Natural killer cell (primary cell): ENCODE measurements at regions not wholly inside any gene's neighbourhood (a gene's known extent, or its start where the extent isn't known, plus 50 kb on each side); places are given as distances from the start of the nearest gene placed in this dataset.

Source experiments
- ATAC-seq, 3 donors: fragments of 150-1000 bp in 2 of 3; fragments of 200-7000 bp in 1 of 3; cut with Tn5 transposase; 1 replicate in 1 of 3; 2 replicates in 2 of 3; pipeline ENCODE4 v1.10.0; 2021; ENCODE audit warnings: mild to moderate bottlenecking in 2 of 3, moderate library complexity in 2 of 3
- DNase-seq, 2 donors: peaks; one replicate each; pipeline versions ENCODE4 v3.0.0 to v3.0.0-alpha.2; 2013 to 2021; ENCODE audit warnings: mixed read lengths in 1 of 2
- H3K27ac ChIP-seq: one replicate; pipeline ENCODE4 v1.5.1; 2013; ENCODE audit warnings: mild to moderate bottlenecking, low read length
- H3K27me3 ChIP-seq: one replicate; pipeline ENCODE4 v1.6.1; 2013; ENCODE audit warnings: low read length; ENCODE audit not compliant: control insufficient read depth, insufficient read depth
- H3K36me3 ChIP-seq: one replicate; pipeline ENCODE4 v1.6.1; 2013; ENCODE audit warnings: low read length; ENCODE audit not compliant: control insufficient read depth, insufficient read depth
- H3K4me1 ChIP-seq: one replicate; pipeline ENCODE4 v1.6.1; 2013; ENCODE audit warnings: low read length; ENCODE audit not compliant: control insufficient read depth, insufficient read depth
- H3K4me3 ChIP-seq: one replicate; pipeline ENCODE4 v1.5.1; 2013; ENCODE audit warnings: low read length
- H3K9me3 ChIP-seq: one replicate; pipeline ENCODE4 v1.6.1; 2013; ENCODE audit warnings: low read length; ENCODE audit not compliant: control insufficient read depth, insufficient read depth
- H3K27ac Mint-ChIP-seq, 2 donors: one replicate each; pipeline ENCODE4 v1.8.0; 2022; ENCODE audit warnings: mild to moderate bottlenecking in 2 of 2, mixed read lengths in 2 of 2, moderate library complexity in 1 of 2
- H3K27me3 Mint-ChIP-seq, 2 donors: one replicate each; pipeline ENCODE4 v1.8.0; 2022; ENCODE audit warnings: low read depth in 2 of 2, mixed read lengths in 2 of 2
- H3K36me3 Mint-ChIP-seq: one replicate; pipeline ENCODE4 v1.8.0; 2022; ENCODE audit warnings: mixed read lengths
- H3K4me1 Mint-ChIP-seq, 2 donors: one replicate each; pipeline ENCODE4 v1.8.0; 2022; ENCODE audit warnings: mixed read lengths in 2 of 2
- H3K4me3 Mint-ChIP-seq: one replicate; pipeline ENCODE4 v1.8.0; 2022; ENCODE audit warnings: mild to moderate bottlenecking, moderate library complexity, mixed read lengths
- H3K9me3 Mint-ChIP-seq, 2 donors: one replicate each; pipeline ENCODE4 v1.8.0; 2022; ENCODE audit warnings: mixed read lengths in 2 of 2
- WGBS: methylation state at CpG from one replicate; pipeline ENCODE4 v1.1.7; 2013; ENCODE audit warnings: missing lambda C conversion rate; ENCODE audit not compliant: insufficient coverage; 5-methylcytosine and 5-hydroxymethylcytosine counted together
- intact Hi-C: fragments of 100-400 bp; cut with micrococcal nuclease; formaldehyde crosslinking; loops from one replicate; pipeline ENCODE4 v1.14.2; 2022
- TF ChIP-seq, protein P1 (sequence below): fragments of 200-600 bp; IDR thresholded peaks from one replicate; pipeline ENCODE4 v1.8.0; 2022; ENCODE audit warnings: antibody characterized with exemption

DNA sequence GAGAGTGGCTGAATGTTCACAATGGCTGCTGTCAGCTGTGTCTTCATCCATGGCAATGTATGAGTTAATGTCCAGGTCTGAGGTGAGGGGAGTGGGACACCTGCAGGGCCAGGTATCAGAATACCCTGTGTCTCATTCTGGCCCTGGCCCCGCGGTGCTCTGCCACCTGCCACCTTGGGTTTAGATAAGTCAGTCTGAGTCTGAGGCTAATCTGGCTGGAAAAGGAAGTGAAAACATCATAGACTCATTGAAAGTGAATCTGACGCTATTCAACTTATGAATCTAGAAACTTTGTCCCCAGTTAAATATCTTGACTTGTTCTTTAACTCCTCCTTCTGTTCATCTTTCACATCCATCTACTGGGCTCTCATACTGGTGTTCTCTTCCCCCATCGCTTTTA lies 267.1 kb upstream of the JAG1 start:
- DNase-seq: no peak
- H3K36me3 Mint-ChIP-seq: no peaks in the 10 kb centered on the region

GRCh38 chr20:10943686-10944265 lies 270.0 kb upstream of the JAG1 start:
- no peak overlapping the region for H3K4me3 ChIP-seq
- ATAC-seq (no peak), DNase-seq (no peak)
- intact Hi-C loops: no loop called here
- TF ChIP-seq, protein P1, sequence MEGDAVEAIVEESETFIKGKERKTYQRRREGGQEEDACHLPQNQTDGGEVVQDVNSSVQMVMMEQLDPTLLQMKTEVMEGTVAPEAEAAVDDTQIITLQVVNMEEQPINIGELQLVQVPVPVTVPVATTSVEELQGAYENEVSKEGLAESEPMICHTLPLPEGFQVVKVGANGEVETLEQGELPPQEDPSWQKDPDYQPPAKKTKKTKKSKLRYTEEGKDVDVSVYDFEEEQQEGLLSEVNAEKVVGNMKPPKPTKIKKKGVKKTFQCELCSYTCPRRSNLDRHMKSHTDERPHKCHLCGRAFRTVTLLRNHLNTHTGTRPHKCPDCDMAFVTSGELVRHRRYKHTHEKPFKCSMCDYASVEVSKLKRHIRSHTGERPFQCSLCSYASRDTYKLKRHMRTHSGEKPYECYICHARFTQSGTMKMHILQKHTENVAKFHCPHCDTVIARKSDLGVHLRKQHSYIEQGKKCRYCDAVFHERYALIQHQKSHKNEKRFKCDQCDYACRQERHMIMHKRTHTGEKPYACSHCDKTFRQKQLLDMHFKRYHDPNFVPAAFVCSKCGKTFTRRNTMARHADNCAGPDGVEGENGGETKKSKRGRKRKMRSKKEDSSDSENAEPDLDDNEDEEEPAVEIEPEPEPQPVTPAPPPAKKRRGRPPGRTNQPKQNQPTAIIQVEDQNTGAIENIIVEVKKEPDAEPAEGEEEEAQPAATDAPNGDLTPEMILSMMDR: no peak
- Mint-ChIP-seq H3K27me3 (peaks cover 0 to 2% of the 10 kb centered on the region in 2 donors), H3K9me3 (peaks cover 6 to 9% of the 10 kb centered on the region in 2 donors), H3K4me1 (no peaks in the 10 kb centered on the region), H3K27ac (no peak overlapping the region), H3K4me3 (no peak overlapping the region), H3K36me3 (no peaks in the 10 kb centered on the region)
- WGBS: 88% methylated on average over 3 of the region's 4 CpGs
- no peaks in the 10 kb centered on the region for H3K4me1 ChIP-seq
- no peaks in the 10 kb centered on the region for H3K36me3 ChIP-seq
- H3K9me3 ChIP-seq: no peaks in the 10 kb centered on the region
- H3K27ac ChIP-seq: no peak overlapping the region
- no peaks in the 10 kb centered on the region for H3K27me3 ChIP-seq

More for the DNA sequence above, 267.1 kb upstream of the JAG1 start:
- TF ChIP-seq, protein P1: no peak
- H3K27ac Mint-ChIP-seq: no peak overlapping the region
- no peaks in the 10 kb centered on the region for H3K27me3 ChIP-seq
- 82% methylated on average over 4 of the region's 4 CpGs for WGBS
- intact Hi-C loops: no loop called here
- no peaks in the 10 kb centered on the region for H3K36me3 ChIP-seq
- H3K27me3 Mint-ChIP-seq: peaks cover 0 to 2% of the 10 kb centered on the region in 2 donors
- H3K9me3 Mint-ChIP-seq: peaks cover 3 to 9% of the 10 kb centered on the region in 2 donors
- no peaks in the 10 kb centered on the region for H3K9me3 ChIP-seq
- H3K4me3 Mint-ChIP-seq: no peak overlapping the region
- no peaks in the 10 kb centered on the region for H3K4me1 ChIP-seq
- no peak overlapping the region for H3K27ac ChIP-seq
- no peaks in the 10 kb centered on the region for H3K4me1 Mint-ChIP-seq
- ATAC-seq: no peak
- H3K4me3 ChIP-seq: no peak overlapping the region

DNA sequence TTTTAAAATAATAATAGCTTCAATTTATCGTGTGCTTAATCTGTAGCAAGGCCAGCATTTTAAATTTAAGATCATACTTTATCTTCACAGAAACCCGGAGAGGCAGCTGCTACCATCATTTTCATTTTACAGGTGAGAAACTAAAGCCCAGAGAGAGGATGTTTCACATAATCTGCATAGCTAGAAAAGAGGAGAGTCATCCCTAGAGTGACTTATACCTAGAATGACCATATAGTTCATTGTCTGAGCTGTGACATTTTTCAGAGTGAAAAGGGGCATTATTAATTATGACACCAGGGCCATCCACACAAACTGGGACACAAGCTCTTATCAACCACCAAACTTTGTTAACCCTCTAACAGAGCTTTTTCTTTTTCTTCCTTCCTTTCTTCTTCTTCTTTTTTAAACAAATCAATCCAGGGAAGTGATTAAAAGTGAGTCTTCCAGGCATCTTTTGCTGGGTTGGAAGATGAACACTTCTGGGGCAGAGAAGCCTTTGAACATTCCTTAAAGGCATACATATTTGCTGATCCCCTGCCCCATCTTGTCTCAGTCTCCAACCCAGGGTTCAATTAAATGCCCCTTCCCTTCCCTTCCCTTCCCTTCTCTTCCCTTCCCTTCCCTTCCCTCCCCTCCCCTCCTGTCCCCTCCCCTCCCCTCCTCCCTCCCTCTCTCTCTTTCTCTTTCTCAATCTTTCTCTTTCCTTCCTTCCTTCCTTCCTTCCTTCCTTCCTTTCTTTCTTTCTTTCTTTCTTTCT lies 272.5 kb upstream of the JAG1 start:
- DNase-seq: no peak
- Histone ChIP-seq H3K9me3 (no peaks in the 10 kb centered on the region), H3K4me3 (no peak overlapping the region), H3K27me3 (no peaks in the 10 kb centered on the region), H3K27ac (no peak overlapping the region), H3K4me1 (no peaks in the 10 kb centered on the region), H3K36me3 (no peaks in the 10 kb centered on the region)
- Mint-ChIP-seq H3K4me3 (no peak overlapping the region), H3K9me3 (peaks cover 6 to 7% of the 10 kb centered on the region in 2 donors), H3K27ac (no peak overlapping the region), H3K27me3 (peaks cover 0 to 2% of the 10 kb centered on the region in 2 donors), H3K36me3 (no peaks in the 10 kb centered on the region), H3K4me1 (no peaks in the 10 kb centered on the region)
- WGBS: 50% methylated on average over 2 of the region's 2 CpGs
- intact Hi-C loops: no loop called here
- ATAC-seq: no peak
- TF ChIP-seq, protein P1: no peak
